ENCODE measurements at regions not wholly inside any gene's neighbourhood (a gene's known extent, or its start where the extent isn't known, plus 50 kb on each side); places are given as distances from the start of the nearest gene placed in this dataset.
A peak's percentile ranks its signal among the peaks of the same experiment; 100 is the strongest.

DNA sequence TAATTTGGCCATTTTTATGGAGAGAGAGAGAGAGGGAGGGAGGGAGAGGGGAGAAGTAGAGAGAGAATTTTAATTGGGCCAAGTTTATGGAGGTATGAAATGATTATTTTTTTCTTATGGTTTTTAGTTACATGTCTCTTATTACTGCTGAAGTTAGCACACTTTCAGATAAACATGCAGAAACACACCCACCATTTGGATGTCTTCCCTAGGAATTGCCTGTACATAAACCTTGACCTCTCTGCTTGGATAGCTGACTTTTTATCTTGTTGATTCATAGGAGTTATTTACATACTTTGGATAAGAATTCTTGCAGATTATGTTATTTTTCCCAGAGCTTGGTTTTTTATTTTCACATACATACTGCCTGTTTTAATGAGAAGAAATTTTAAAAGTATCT lies 310.2 kb upstream of the ADAMTS5 start (continued):
- TF ChIP-seq ZNF219 (CRISPR knock-in tag; IDR thresholded peaks at IDR 0.05; ENCODE audit: borderline replicate concordance) (no peak), ZBTB21 (CRISPR knock-in tag; IDR thresholded peaks at IDR 0.05; ENCODE audit: borderline replicate concordance) (no peak), ETV6 (CRISPR knock-in tag; IDR thresholded peaks at IDR 0.05) (no peak)

GRCh38 chr21:27275294-27275927 lies 308.5 kb upstream of the ADAMTS5 start:
- no peak for TF ChIP-seq TEAD1 (CRISPR knock-in tag; IDR thresholded peaks at IDR 0.05)
- TF ChIP-seq KAT7 (CRISPR knock-in tag; IDR thresholded peaks at IDR 0.05; ENCODE audit: borderline replicate concordance), result no peak
- TF ChIP-seq NFATC4 (CRISPR knock-in tag; IDR thresholded peaks at IDR 0.05), result no peak
- TF ChIP-seq GABPB1 (CRISPR knock-in tag; IDR thresholded peaks at IDR 0.05), result no peak
- no peak for TF ChIP-seq TP53 (CRISPR knock-in tag; IDR thresholded peaks at IDR 0.05)
- TF ChIP-seq ESRRA (CRISPR knock-in tag; IDR thresholded peaks at IDR 0.05; ENCODE audit: borderline replicate concordance), result no peak
- TF ChIP-seq RELA (CRISPR knock-in tag; IDR thresholded peaks at IDR 0.05; ENCODE audit: borderline replicate concordance), result no peak
- TF ChIP-seq ZNF416 (CRISPR knock-in tag; IDR thresholded peaks at IDR 0.05), result no peak
- TF ChIP-seq ARID4B (CRISPR knock-in tag; IDR thresholded peaks at IDR 0.05; ENCODE audit: borderline replicate concordance), result no peak
- no peak for TF ChIP-seq ZNF317 (CRISPR knock-in tag; IDR thresholded peaks at IDR 0.05; ENCODE audit: borderline replicate concordance, low read depth)
- TF ChIP-seq ZNF671 (CRISPR knock-in tag; IDR thresholded peaks at IDR 0.05), result no peak
- no peak for TF ChIP-seq ZSCAN18 (CRISPR knock-in tag; IDR thresholded peaks at IDR 0.05)
- TF ChIP-seq MLX (CRISPR knock-in tag; IDR thresholded peaks at IDR 0.05), result no peak
- no peak for TF ChIP-seq E2F5 (CRISPR knock-in tag; IDR thresholded peaks at IDR 0.05)
- DNase-seq (ENCODE audit: low spot score), result no peak
- H3K36me3 Mint-ChIP-seq, result no peaks in the 10 kb centered on the region
- ATAC-seq, result no peak
- CTCF ChIA-PET, result no interaction called here
- POLR2A ChIA-PET, result no interaction called here
- no peak overlapping the region for H3K4me3 Mint-ChIP-seq
- no peaks in the 10 kb centered on the region for H3K27me3 Mint-ChIP-seq (ENCODE audit: low read depth)
- H3K27ac Mint-ChIP-seq, result no peak overlapping the region
- peaks cover 14% of the 10 kb centered on the region for H3K9me3 Mint-ChIP-seq
- peaks cover 34% of the 10 kb centered on the region for H3K4me1 Mint-ChIP-seq

GRCh38 chr21:27269644-27270043 lies 302.8 kb upstream of the ADAMTS5 start:
- Mint-ChIP-seq H3K4me1 (peaks cover 33% of the 10 kb centered on the region), H3K27ac (peak overlapping the region; percentile 24), H3K9me3 (peaks cover 6% of the 10 kb centered on the region), H3K4me3 (no peak overlapping the region), H3K36me3 (no peaks in the 10 kb centered on the region), H3K27me3 (ENCODE audit: low read depth) (no peaks in the 10 kb centered on the region)
- ChIA-PET CTCF (no interaction called here), POLR2A (no interaction called here)
- no peak for DNase-seq (ENCODE audit: low spot score)
- ATAC-seq, result peak; percentile 46; the same call in 1 of the 2 replicates
- TF ChIP-seq NR3C1 (CRISPR knock-in tag; conservative IDR thresholded peaks at IDR 0.05; ENCODE audit: low read depth) (no peak), ATF6 (CRISPR knock-in tag; IDR thresholded peaks at IDR 0.05) (no peak), USF1 (CRISPR knock-in tag; IDR thresholded peaks at IDR 0.05) (no peak)
- TF ChIP-seq, protein P1, sequence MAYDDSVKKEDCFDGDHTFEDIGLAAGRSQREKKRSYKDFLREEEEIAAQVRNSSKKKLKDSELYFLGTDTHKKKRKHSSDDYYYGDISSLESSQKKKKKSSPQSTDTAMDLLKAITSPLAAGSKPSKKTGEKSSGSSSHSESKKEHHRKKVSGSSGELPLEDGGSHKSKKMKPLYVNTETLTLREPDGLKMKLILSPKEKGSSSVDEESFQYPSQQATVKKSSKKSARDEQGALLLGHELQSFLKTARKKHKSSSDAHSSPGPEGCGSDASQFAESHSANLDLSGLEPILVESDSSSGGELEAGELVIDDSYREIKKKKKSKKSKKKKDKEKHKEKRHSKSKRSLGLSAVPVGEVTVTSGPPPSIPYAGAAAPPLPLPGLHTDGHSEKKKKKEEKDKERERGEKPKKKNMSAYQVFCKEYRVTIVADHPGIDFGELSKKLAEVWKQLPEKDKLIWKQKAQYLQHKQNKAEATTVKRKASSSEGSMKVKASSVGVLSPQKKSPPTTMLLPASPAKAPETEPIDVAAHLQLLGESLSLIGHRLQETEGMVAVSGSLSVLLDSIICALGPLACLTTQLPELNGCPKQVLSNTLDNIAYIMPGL (CRISPR knock-in tag; IDR thresholded peaks at IDR 0.05), result no peak
